ELF-1 (cell line): ENCODE measurements at regions not wholly inside any gene's neighbourhood (a gene's known extent, or its start where the extent isn't known, plus 50 kb on each side); places are given as distances from the start of the nearest gene placed in this dataset.

Experiments used
- DNase-seq: peaks from one replicate; pipeline ENCODE4 v3.0.0-alpha.2; 2016; ENCODE audit warnings: low read depth, low spot score

GRCh38 chr4:182163180-182163579, 80.0 kb upstream of the TENM3 start:
- no peak for DNase-seq

GRCh38 chr4:182169572-182169971, 73.6 kb upstream of the TENM3 start:
- no peak for DNase-seq

GRCh38 chr4:182169987-182170386, 73.2 kb upstream of the TENM3 start:
- no peak for DNase-seq

GRCh38 chr4:182170417-182170935, 72.7 kb upstream of the TENM3 start:
- no peak for DNase-seq

- no peak for DNase-seq
These were observed 68.2 kb upstream of the TENM3 start for GRCh38 chr4:182174979-182175378.

GRCh38 chr4:182175788-182176519, 67.2 kb upstream of the TENM3 start:
- DNase-seq = no peak

GRCh38 chr4:182177166-182177565, 66.0 kb upstream of the TENM3 start:
- no peak for DNase-seq

GRCh38 chr4:182179105-182179504, 64.1 kb upstream of the TENM3 start:
- DNase-seq = peak; percentile 45

- no peak for DNase-seq
These were observed 63.5 kb upstream of the TENM3 start for GRCh38 chr4:182179751-182180150.

- DNase-seq = no peak
These were observed 57.7 kb upstream of the TENM3 start for GRCh38 chr4:182185491-182185890.

GRCh38 chr4:182187674-182188073, 55.5 kb upstream of the TENM3 start:
- no peak for DNase-seq

GRCh38 chr4:182188622-182189021, 54.6 kb upstream of the TENM3 start:
- DNase-seq = no peak

GRCh38 chr4:182189103-182189878, 53.9 kb upstream of the TENM3 start:
- peak; percentile 69 for DNase-seq

- DNase-seq = no peak
These were observed 52.9 kb upstream of the TENM3 start for GRCh38 chr4:182190306-182190705.

GRCh38 chr4:182192511-182193181, 50.6 kb upstream of the TENM3 start:
- no peak for DNase-seq

- DNase-seq = no peak
These were observed 49.9 kb upstream of the TENM3 start for GRCh38 chr4:182193311-182193710.
